ENCODE measurements at regions not wholly inside any gene's neighbourhood (a gene's known extent, or its start where the extent isn't known, plus 50 kb on each side); places are given as distances from the start of the nearest gene placed in this dataset.

- TF ChIP-seq POLR2AphosphoS5 (IDR thresholded peaks at IDR 0.05; ENCODE audit: low read depth, low read length): no peak
- TF ChIP-seq POLR2A (IDR thresholded peaks at IDR 0.05; ENCODE audit: low read depth, low read length): no peak
- no peak for TF ChIP-seq POU2F2 (IDR thresholded peaks at IDR 0.05; ENCODE audit: low read depth, low read length)
- TF ChIP-seq SPI1 (IDR thresholded peaks at IDR 0.05; ENCODE audit: low read depth, low read length): no peak
- TF ChIP-seq TAF1 (IDR thresholded peaks at IDR 0.05; ENCODE audit: low read depth, low read length): no peak
Measured at GRCh38 chr7:18440934-18441333, 54.6 kb upstream of the HDAC9 start.

All from GM12891 (cell line).